GM10266 (cell line): ENCODE measurements at regions not wholly inside any gene's neighbourhood (a gene's known extent, or its start where the extent isn't known, plus 50 kb on each side); places are given as distances from the start of the nearest gene placed in this dataset.

Experiments used
- DNase-seq: peaks from one replicate; pipeline ENCODE4 v3.0.0; 2012; ENCODE audit errors: extremely low spot score
- CTCF ChIP-seq: IDR thresholded peaks from 2 replicates; pipeline ENCODE4 v1.5.1; 2012; ENCODE audit warnings: mild to moderate bottlenecking, low read depth; ENCODE audit not compliant: control insufficient read depth, insufficient read depth; ENCODE audit errors: missing control alignments

GRCh38 chr3:162166543-162166942, 669.9 kb downstream of the OTOL1 start:
- no peak for TF ChIP-seq CTCF
- DNase-seq, result no peak

GRCh38 chr3:162168715-162169114, 672.1 kb downstream of the OTOL1 start:
- no peak for DNase-seq
- no peak for TF ChIP-seq CTCF

- TF ChIP-seq CTCF, result no peak
- DNase-seq, result no peak
Measured at GRCh38 chr3:162170581-162170980, 674.0 kb downstream of the OTOL1 start.

- no peak for DNase-seq
- no peak for TF ChIP-seq CTCF
Measured at GRCh38 chr3:162171970-162172369, 675.4 kb downstream of the OTOL1 start.

- no peak for DNase-seq
- TF ChIP-seq CTCF, result no peak
Measured at GRCh38 chr3:162175145-162175544, 678.5 kb downstream of the OTOL1 start.

GRCh38 chr3:162175878-162176277, 679.3 kb downstream of the OTOL1 start:
- TF ChIP-seq CTCF, result no peak

GRCh38 chr3:162183440-162183839, 686.8 kb downstream of the OTOL1 start:
- DNase-seq, result no peak
- no peak for TF ChIP-seq CTCF

More at GRCh38 chr3:162175878-162176277, 679.3 kb downstream of the OTOL1 start:
- no peak for DNase-seq
